Peyer's patch (tissue), 4 donors: ENCODE measurements at regions not wholly inside any gene's neighbourhood (a gene's known extent, or its start where the extent isn't known, plus 50 kb on each side); places are given as distances from the start of the nearest gene placed in this dataset.

Experiments
- POLR2A ChIP-seq, 2 donors: fragments of 450-650 bp; IDR thresholded peaks; one replicate each; pipeline ENCODE4 v1.5.1; 2017; ENCODE audit warnings: antibody characterized with exemption in 2 of 2, mild to moderate bottlenecking in 2 of 2, moderate library complexity in 2 of 2
- TF ChIP-seq, protein P1 (sequence below), 6 experiments: fragments of 450-650 bp in 4 of 6; fragments of 200-600 bp in 2 of 6; sonication (generic) in 1 of 6; IDR thresholded peaks; one replicate each; pipeline ENCODE4 v1.5.1; 2017 to 2019; ENCODE audit warnings: antibody characterized with exemption in 6 of 6, mild to moderate bottlenecking in 3 of 6, moderate library complexity in 1 of 6

DNA sequence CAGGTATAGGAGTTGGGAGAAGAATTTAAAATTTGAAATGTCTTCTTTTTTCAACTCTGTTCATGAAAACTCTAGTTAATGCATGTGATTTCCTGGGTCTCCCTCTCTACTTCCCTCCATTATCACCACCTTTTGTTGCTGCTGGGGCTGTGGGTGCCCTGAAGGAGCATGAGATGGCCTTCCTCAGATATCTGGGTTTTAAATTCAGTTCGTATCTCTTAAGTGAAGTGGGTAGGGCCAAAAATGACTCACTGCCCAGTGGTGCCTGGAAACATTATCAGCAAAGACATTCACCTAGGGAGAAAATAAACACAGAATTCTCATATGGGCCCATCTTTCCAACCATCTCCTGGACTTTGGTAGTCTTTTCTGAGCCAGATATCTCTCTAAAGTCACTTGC is 234.9 kb upstream of the PLEKHG7 start:
- TF ChIP-seq, protein P1, sequence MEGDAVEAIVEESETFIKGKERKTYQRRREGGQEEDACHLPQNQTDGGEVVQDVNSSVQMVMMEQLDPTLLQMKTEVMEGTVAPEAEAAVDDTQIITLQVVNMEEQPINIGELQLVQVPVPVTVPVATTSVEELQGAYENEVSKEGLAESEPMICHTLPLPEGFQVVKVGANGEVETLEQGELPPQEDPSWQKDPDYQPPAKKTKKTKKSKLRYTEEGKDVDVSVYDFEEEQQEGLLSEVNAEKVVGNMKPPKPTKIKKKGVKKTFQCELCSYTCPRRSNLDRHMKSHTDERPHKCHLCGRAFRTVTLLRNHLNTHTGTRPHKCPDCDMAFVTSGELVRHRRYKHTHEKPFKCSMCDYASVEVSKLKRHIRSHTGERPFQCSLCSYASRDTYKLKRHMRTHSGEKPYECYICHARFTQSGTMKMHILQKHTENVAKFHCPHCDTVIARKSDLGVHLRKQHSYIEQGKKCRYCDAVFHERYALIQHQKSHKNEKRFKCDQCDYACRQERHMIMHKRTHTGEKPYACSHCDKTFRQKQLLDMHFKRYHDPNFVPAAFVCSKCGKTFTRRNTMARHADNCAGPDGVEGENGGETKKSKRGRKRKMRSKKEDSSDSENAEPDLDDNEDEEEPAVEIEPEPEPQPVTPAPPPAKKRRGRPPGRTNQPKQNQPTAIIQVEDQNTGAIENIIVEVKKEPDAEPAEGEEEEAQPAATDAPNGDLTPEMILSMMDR (IDR thresholded peaks at IDR 0.05) = no peak
- TF ChIP-seq POLR2A (IDR thresholded peaks at IDR 0.05) = no peak
